ENCODE measurements at regions not wholly inside any gene's neighbourhood (a gene's known extent, or its start where the extent isn't known, plus 50 kb on each side); places are given as distances from the start of the nearest gene placed in this dataset.

DNA sequence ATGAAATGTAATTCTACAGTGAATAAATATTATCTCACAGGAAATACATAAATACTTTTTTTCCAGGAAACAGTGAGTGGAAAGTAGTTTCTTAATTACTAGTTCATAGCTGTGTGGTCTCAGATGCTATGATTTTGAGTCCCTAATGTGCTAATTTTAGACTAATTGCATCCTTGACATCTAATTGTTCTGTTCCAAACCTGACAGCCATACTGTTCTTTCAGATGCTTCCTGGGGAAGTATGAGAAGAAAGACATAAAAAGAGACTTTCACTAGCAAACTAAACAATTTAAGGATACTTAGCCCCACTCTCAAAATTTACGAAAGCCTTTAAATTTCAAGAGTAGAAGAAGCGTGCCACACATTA, 350.9 kb upstream of the CDH20 start:
- Histone ChIP-seq H3T11ph (ENCODE audit: low read length) (no peak overlapping the region), H3K9ac (ENCODE audit: extremely low read depth, insufficient read length, low read length) (no peak overlapping the region), H3K79me2 (ENCODE audit: insufficient read depth, low read length) (no peaks in the 10 kb centered on the region), H3K23me2 (ENCODE audit: insufficient read length, low read depth, low read length, poor library complexity, severe bottlenecking) (no peaks in the 10 kb centered on the region), H3K56ac (ENCODE audit: insufficient read length, low read depth, low read length) (no peak overlapping the region), H3K79me1 (ENCODE audit: insufficient read depth, low read depth, low read length, poor library complexity, severe bottlenecking) (no peaks in the 10 kb centered on the region), H3K23ac (ENCODE audit: insufficient read length, low read depth, low read length) (no peak overlapping the region), H2BK15ac (ENCODE audit: low read depth, low read length) (no peak overlapping the region), H2BK12ac (ENCODE audit: insufficient read length, low read depth, low read length) (no peak overlapping the region), H3K27me3 (ENCODE audit: insufficient read depth, low read length) (no peaks in the 10 kb centered on the region), H3K14ac (ENCODE audit: insufficient read depth, low read length) (no peak overlapping the region), H4K5ac (ENCODE audit: insufficient read length, low read depth, low read length) (no peak overlapping the region), H2BK120ac (ENCODE audit: low read depth, low read length, poor library complexity, severe bottlenecking) (no peak overlapping the region), H4K91ac (ENCODE audit: insufficient read length, low read depth, low read length) (no peak overlapping the region), H3K27ac (ENCODE audit: insufficient read length, low read depth, low read length) (no peak overlapping the region), H3K9me3 (ENCODE audit: control insufficient read depth, low read depth, low read length) (no peaks in the 10 kb centered on the region), H3K18ac (ENCODE audit: insufficient read length, low read depth, low read length) (no peak overlapping the region), H3K4ac (ENCODE audit: low read depth, low read length) (no peak overlapping the region), H2BK20ac (ENCODE audit: low read depth, low read length, poor library complexity, severe bottlenecking) (no peak overlapping the region), H2AK5ac (ENCODE audit: insufficient read length, low read length) (no peak overlapping the region), H2BK5ac (ENCODE audit: insufficient read length, low read length) (no peak overlapping the region), H4K20me1 (ENCODE audit: control insufficient read depth, insufficient read depth, insufficient read length) (no peaks in the 10 kb centered on the region), H3K4me2 (ENCODE audit: insufficient read depth, insufficient read length, low read length) (no peak overlapping the region), H3K4me1 (ENCODE audit: insufficient read depth, low read length) (no peaks in the 10 kb centered on the region; the same call in none of the 2 replicates), H2AFZ (ENCODE audit: low read length) (no peak overlapping the region), H4K8ac (replicated peaks; ENCODE audit: insufficient read length, low read depth, low read length) (no peak overlapping the region)
- TF ChIP-seq, protein P1, sequence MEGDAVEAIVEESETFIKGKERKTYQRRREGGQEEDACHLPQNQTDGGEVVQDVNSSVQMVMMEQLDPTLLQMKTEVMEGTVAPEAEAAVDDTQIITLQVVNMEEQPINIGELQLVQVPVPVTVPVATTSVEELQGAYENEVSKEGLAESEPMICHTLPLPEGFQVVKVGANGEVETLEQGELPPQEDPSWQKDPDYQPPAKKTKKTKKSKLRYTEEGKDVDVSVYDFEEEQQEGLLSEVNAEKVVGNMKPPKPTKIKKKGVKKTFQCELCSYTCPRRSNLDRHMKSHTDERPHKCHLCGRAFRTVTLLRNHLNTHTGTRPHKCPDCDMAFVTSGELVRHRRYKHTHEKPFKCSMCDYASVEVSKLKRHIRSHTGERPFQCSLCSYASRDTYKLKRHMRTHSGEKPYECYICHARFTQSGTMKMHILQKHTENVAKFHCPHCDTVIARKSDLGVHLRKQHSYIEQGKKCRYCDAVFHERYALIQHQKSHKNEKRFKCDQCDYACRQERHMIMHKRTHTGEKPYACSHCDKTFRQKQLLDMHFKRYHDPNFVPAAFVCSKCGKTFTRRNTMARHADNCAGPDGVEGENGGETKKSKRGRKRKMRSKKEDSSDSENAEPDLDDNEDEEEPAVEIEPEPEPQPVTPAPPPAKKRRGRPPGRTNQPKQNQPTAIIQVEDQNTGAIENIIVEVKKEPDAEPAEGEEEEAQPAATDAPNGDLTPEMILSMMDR (conservative IDR thresholded peaks at IDR 0.05), result no peak
- Mint-ChIP-seq H3K4me3 (no peak overlapping the region), H3K27ac (no peak overlapping the region), H3K9me3 (peaks cover 19 to 21% of the 10 kb centered on the region in 2 experiments), H3K4me1 (peaks cover 18 to 29% of the 10 kb centered on the region in 2 experiments), H3K36me3 (ENCODE audit: insufficient read depth in 1 of 3, low read depth in 3 of 3) (peaks cover 8 to 18% (median 11%) of the 10 kb centered on the region in 3 experiments; a peak in 5 of 7 replicates), H3K27me3 (ENCODE audit: low read depth) (peaks cover 5% of the 10 kb centered on the region)
- DNase-seq, result no peak
- no CpG with 5 or more reads among the region's 2 CpGs for WGBS (ENCODE audit: extremely low coverage, insufficient read length, low lambda C conversion rate)
